HG02973 (cell line): ENCODE measurements at regions not wholly inside any gene's neighbourhood (a gene's known extent, or its start where the extent isn't known, plus 50 kb on each side); places are given as distances from the start of the nearest gene placed in this dataset.
A peak's percentile ranks its signal among the peaks of the same experiment; 100 is the strongest.
"Not testable (repeated sequence)": the region's sequence is repeated elsewhere in the genome, so short reads cannot be mapped to it uniquely, and the experiment has no call there.

ENCODE experiments used
- ATAC-seq: cut with Tn5 transposase; IDR thresholded peaks from one replicate; pipeline ENCODE4 v1.9.1; 2021; ENCODE audit warnings: moderate library complexity; ENCODE audit not compliant: unreplicated experiment

DNA sequence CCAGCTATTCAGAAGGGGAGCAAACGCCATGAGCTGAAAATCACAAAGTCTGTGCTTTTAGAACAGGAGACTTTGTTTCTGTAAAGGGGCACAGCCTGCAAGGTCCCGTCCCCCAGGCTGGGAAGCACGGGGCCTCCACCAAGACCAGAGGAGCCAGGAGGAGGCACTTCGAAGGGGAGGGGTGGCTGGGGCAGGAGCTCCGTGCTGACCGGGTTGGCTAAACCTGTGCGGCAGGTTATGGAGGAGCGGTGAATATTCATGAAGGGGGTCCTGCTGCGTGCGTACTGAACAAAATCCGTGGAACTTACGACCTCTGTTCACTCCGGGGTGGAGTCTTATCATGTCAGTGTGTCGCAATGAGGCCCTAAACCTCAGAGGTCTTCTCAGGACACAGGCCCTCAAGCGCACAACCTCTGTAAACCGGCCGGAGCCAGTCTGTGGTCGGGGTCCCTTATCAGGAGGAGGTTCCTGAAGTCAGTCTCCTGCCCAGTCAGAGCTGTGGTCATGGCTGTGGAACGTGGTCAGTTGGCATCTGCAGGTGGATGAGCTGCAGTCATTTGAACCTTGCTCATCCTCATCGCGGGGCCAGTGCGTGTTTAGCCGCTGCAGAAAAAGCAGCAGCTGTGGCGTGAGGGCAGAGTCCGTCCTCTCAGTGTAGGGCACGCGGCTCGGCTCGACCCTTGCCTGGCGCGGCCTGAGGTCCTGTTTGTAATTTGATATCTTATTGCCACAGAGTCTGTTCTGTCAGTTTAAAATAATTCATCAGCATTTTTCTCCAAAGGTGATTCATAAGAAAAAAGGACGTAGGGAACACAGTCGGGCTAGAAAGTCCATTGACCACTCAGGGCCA, 5507.7 kb upstream of the TPTE start:
- ATAC-seq, result not testable (repeated sequence)

DNA sequence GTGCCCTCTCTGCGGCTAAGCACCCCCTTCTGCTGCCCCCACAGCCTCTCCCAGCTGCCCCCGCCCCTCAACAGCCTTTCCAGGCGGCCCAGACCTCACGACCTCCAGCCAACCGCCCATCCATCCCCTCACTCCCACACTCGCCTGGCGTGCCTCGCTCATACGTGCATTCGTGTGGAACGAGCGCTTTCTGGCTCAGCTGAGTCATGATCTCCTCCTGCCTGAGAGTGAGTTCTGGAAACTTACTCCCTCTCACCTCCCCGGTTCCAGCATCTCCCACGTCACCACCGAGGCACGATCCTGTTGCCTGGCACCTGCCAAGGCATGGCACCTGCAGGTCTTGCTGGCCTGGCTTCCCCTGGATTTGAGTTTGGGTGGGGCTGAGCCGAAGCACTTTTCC, 5506.2 kb upstream of the TPTE start:
- not testable (repeated sequence) for ATAC-seq

DNA sequence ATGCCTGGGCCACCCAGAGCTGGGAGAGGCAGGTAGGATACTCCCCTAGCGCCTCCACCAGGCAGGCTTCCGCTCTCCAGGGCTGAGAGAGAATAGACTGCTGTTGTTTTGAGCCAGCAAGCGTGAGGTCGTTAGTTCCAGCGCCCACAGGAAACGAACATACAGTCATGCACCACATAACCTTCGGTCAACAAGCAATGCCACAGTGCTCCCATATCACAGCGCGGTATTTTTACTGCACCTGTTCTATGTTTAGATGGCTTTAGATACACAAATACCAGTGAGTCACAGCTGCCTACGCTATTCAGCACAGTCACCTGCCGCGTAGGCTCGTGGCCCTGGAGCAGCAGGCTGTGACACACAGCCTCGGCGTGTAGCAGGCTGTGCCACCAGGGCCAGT, 5502.3 kb upstream of the TPTE start:
- ATAC-seq, result peak; percentile 44

DNA sequence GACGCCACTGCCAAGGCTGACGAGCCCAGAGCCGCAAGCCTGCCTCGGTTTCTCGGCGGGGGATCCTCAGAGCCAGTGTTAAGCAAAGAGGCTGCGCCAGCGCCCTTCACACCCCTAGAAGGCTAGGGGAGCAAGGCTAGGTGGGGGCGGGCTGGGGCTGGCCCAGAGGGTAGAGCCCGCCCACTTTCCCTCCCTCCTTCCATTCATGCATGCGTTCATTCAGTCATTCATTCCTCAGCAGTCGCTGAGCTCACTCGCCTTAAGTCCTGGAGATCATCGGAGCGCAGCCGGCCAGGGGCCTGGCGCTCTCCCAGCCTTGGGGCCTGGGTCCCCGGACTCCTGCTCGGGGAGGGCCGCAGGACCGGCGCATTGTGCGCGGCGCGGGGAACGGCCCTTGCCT, 5499.6 kb upstream of the TPTE start:
- ATAC-seq, result peak; percentile 21

DNA sequence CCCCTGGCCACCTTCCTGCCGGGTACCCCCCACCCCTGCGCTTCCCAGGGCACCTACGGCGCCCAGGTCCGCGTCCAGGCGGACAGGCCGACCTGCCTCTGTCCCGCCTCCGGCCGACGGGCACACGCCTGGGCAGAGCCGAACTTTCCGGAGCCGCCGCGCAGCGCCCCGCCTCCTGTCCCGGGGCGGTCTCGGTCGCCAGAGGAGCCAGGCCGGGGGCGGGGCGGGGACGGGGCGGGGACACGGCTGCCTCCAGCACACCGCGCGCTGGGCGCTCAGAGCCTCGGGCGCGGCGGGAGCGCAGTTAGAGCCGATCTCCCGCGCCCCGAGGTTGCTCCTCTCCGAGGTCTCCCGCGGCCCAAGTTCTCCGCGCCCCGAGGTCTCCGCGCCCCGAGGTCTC, 5499.1 kb upstream of the TPTE start:
- peak; percentile 27 for ATAC-seq

DNA sequence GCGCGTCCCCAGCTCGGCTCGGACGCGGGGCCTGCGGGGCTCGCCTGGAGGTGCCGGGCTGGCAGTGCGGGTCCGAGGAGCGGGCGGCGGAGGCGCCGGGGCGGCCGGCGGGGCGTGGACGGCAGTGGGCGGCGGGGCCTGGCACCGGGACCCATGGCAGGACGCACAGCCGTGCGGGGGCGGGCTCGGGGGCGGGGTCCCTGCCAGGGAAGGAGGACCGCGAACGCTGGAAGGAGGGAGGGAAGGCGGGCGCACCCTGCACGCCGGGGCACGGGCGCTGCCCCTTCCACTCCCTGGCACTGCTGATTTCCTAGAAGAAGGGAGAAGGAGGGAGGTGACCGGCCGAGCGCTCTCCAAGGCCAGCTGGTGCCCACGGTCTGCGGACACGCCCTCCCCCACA, 5498.6 kb upstream of the TPTE start:
- not testable (repeated sequence) for ATAC-seq

DNA sequence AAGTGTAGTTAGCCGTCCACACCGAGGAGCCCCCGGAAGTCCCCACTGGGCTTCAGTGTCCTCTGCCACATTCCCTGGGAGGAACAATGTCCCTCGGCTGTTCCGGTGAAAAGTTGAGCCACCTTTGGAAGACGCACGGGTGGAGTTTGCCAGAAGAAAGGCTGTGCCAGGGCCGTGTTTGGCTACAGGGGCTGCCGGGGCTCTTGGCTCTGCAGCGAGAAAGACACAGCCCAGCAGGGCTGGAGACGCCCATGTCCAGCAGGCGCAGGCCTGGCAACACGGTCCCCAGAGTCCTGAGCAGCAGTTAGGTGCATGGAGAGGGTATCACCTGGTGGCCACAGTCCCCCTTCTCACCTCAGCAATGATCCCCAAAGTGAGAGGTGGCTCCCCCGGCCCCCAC, 5486.2 kb upstream of the TPTE start:
- ATAC-seq, result not testable (repeated sequence)

DNA sequence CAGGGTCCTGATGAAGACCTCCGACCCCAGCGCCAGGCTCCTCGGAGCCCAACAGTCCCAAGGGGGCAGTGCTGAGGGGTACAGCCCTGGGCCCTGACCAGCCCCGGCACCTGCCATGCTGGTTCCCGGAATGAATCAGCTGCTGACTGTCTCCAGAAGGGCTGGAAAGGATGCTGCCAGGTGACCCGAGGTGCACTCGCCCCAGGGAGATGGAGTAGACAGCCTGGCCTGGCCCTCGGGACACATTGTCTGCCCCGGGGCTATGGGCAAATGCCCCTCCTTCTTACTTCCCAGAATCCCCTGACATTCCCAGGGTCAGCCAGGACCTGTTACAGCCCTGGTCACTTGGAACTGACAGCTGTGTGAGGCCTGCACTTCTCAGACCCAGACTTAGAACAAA, 5485.8 kb upstream of the TPTE start:
- not testable (repeated sequence) for ATAC-seq

DNA sequence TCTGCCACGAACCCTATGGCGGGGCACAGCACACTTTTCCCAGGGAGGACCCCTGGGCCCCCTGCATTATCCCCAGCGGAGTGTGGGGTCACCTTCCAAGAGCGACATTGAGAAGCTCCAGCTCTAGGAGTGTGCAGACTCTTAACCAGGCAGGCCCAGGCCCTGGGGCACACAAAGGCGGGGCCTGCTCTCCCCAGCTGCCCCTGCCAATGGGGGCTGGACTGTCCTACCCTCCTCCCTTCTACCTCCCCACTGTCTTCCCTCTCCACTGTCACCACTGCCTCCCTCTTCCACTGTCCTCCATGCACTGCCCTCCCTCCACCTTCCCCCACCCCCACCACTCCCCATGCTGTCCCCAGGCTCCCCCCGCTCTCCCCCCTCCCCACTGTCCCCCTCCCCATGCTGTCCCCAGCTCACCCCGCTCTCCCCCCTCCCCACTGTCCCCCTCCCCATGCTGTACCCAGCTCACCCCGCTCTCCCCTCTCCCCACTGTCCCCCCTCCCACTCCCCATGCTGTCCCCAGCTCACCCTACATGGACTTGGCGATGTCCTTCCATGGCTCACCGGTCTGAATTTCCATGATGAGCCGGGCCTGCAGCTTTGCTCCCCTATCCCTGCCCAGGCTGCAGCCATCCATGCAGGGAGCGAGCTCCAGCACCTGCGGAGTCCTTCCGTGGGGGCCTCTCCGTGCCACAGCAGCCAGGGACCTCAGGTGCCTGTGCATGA, 5483.6 kb upstream of the TPTE start:
- not testable (repeated sequence) for ATAC-seq

DNA sequence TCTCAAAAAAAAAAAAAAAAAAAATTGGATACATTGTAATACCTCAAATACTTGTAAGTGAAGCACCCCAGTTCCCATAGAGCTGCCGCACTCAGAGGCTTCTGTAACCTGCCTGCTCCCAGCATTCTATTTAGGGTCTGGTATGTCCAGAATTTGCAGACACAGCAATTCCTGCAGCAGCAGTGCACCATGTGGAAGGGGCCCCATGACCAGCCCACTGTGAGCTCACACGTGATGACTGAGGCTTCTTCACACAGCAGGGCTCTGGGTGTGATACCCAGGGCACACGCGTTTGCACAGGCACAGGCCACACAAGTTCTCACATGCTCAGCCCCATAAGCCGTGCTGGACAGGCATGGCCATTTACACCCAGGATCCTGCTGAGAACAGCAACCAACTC, 5481.5 kb upstream of the TPTE start:
- not testable (repeated sequence) for ATAC-seq

DNA sequence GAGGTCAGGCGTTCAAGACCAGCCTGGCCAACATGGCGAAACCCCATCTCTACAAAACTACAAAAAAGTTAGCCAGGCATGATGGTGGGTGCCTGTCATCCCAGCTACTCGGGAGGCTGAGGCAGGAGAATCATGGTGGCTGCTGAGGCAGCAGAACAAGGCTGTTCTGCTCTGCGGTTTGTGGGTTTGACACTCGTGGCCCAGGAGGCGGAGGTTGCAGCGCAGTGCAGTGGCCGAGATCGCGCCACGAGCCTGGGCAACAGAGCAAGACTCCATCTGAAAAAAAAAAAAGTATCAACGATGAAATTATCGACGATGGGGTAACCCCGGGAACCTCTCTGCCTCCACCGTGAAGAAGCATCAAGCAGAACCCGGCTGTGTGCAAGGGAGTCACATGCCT, 5478.8 kb upstream of the TPTE start:
- not testable (repeated sequence) for ATAC-seq

DNA sequence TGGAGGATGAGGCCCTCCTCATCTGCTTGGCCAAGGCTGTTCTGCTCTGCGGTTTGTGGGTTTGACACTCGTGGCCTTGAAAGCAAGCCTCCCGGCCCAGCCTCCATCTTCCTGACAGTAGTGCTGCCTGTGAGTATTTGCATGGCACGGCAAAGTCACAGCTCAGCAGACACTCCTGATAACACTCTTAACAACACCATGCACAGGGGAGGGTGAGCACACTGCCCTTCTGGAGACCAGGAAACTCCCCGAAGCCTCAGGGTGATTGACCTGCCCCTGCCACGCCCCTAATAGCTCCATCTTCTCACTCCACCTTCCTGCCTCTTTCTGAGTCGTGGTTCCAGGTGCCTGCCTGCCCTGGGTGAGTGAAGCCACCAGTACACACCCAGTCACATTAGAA, 5476.6 kb upstream of the TPTE start:
- not testable (repeated sequence) for ATAC-seq

DNA sequence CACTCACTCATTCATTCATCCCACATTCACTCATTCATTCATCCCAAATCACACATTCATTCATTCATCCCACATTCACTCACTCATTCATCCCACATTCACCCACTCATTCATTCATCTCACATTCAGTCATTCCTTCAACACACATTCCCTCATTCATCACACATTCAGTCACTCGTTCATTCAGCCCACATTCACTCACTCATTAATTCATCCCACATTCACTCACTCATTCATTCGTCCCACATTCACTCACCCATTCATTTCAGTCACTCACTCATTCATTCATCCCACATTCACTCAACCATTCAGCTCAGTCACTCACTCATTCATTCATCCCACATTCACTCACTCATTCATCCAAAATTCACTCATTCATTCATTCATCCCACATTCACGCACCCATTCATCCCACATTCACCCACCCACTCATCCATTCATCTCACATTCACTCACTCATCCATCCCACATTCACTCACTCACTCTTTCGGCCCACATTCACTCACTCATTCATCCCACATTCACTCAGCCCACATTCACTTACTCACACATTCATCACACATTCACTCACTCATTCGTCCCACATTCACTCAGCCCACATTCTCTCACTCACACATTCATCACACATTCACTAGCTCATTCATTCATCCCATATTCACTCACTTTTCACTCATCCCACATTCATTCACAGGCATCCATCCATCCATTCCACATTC, 5469.9 kb upstream of the TPTE start:
- ATAC-seq, result not testable (repeated sequence)

DNA sequence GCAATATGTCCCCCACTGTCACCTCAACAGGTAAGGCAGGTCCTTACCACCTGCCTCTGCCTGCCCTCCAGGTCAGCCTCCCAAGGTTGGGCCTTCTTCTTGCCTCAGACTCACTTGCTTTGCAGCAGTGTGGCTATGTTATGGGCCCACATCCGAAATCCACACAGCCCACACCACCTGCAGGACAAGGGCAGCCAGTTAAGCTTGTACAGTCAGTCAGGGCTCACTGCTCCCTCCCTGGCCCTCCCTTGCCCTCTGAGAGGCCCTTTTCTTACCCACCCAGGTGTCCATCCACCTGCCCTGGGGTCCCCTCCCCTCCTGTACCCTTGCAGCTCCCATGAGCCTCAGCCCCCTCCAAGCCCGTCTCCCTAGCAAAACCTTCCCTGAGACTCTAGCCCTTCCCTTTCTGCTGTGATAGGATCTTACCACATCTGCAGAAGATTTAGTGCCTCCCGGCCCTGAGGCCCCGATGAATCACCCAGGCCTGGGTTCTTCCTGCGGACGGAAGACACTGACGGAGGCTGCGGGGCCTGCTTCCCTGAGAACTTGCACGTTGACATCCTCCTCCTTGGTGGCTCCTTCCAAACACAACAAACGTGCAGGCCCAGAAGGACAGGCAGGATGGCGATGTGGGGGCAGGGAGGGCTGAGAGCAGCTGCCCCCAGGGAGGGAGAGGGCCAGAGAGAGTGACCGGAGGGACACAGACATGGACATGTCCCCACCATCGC, 5466.2 kb upstream of the TPTE start:
- ATAC-seq, result not testable (repeated sequence)

DNA sequence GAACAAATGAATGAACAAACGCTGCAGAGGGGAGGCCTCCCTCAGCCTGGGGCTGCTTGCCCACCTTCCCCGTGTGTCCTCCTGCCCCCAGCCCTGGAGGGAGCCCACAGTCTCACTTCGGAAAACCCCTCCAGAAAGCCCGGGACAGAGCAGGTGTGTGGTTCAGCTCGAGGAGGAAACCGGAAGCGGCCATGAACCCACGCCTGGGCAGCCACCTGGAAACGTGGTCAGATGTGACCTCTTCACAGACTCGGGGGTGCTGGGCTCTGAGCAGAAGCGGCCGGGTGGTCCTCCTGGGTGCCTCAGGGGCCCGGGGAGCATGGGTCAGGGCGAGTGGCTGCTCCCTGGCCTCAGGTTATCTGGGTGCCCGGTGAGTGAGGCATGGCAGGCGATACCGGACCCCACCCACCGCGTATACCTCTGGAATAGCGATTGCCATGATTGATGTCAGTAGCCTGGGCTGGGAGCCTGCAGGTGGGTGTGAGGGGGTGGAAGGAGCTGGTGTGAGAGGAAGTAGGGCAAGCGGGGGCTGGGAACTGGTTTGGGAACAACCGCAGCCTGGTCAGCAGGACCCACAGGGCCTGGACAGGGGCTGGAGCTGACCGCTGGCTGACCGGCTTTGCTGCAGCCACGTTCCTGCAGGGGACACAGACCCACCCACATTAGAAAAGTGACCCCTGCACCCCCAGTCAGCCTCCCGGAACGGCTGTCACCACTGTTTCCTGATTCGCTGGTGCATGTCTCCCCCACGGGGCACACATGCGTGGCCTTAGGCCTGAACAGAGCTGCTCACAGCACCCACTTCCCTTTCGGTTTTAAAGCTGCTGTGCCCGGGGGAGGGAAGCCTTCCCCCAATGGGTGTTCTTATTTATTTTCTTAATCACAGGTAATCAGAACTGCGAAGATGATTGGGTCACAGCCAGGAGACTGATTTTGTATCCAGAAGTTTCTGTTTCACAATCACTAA, 5465.1 kb upstream of the TPTE start:
- peak; percentile 50 for ATAC-seq

DNA sequence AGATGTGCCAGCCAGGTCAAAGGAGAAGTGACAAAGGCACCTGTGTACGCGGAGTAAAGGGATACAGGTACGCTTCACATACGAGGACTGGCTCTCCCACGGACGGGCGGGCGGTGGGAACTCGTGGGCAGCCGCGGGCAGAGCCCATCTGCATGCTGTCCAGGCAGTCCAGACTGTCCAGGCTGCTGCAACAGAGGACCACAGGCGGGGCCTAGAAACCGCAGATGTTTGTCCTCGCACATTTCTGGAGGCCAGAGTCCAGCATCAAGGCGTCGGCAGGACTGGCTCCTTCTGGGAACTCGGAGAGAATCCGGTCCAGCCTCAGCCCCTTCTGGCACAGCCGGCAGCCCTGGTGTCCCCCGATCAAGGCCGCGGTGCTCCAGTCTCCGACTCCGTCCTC, 5464.3 kb upstream of the TPTE start:
- ATAC-seq, result not testable (repeated sequence)

DNA sequence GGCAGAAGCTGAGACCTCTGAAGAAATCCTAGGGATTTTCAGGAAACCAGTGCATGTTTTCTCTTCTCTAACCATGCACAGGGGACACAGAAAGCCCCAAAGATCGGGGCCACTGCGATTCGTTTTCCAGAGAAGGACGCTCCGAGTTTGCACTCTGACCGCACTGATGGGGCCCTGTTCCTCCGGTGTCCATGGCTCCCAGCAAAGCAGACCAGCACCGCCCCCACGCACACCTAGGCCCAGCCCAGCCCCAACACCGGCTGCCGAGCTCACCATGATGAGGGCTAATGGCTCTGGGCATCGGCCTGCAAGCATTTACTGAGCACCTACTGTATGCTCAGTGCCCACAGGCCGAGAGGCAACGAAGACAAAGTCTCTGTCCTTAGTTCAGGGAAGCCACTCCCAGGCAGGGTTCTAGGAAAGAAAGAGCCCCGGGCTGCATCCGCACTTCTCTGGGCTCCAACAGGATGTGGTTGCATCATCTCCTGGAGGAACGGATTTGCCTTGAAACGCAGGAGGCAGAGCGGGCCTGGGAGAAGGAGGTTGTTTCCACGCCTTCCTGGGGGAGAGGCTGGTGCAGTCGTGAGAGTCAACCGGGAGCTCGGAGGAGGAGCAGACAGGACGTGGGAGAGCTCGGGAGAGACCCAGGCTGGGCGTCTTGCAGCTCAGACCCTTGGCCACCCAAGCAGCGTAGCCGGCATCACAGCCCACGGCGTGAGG, 5460.9 kb upstream of the TPTE start:
- ATAC-seq, result not testable (repeated sequence)

DNA sequence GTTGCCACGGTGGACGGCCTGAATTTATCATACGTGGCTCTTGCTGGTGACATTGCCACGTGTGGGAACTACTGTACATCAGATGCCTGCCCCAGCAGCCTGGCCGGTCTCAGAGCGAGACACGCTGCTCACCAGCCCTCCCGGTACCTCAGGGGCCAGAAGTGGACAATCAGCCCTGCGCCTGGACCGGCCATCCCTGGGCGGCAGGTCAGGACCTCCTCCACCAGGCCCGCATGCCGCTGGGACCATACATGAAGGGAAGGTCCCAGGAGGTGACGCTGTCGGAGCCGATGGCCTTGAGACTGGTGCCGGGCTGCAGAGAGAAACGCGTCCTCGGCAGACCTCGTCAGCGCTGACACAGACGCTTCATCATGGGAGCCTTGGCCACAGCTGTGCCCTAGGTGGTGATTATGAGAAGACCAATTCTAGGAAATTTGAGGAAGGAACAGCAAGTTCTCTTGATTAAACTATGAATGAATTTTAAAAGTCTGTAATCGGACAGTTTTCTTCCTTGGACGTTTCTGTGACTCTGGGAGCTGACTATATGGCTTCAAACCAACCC, 5456.7 kb upstream of the TPTE start:
- ATAC-seq, result not testable (repeated sequence)
